SK-N-SH (cell line): ENCODE measurements at regions not wholly inside any gene's neighbourhood (a gene's known extent, or its start where the extent isn't known, plus 50 kb on each side); places are given as distances from the start of the nearest gene placed in this dataset.

Source experiments
- CTCF ChIA-PET: fragments of 300-600, 350-600 bp; formaldehyde crosslinking; extraction: SDS; loops from one replicate; lab custom pipeline; 2021; lab: Yijun Ruan, JAX
- POLR2A ChIA-PET: fragments of 350-600 bp; sonication (Branson Sonifier 250); formaldehyde crosslinking; extraction: SDS; loops from one replicate; lab custom pipeline; 2020; ENCODE audit warnings: antibody characterized with exemption, inconsistent platforms; lab: Yijun Ruan, JAX
- DNase-seq: peaks from one replicate; pipeline ENCODE4 v3.0.0; 2012
- H2AFZ ChIP-seq: fragments of 200-600 bp; sonication (generic); 2 replicates; pipeline ENCODE4 v1.8.1; 2016; ENCODE audit warnings: antibody characterized with exemption, mild to moderate bottlenecking, low read depth
- H3F3A ChIP-seq: fragments of 200-600 bp; sonication (generic); replicated peaks from 2 replicates; pipeline ENCODE3; 2016; ENCODE audit warnings: antibody characterized with exemption, mild to moderate bottlenecking; ENCODE audit not compliant: insufficient read depth
- H3K27ac ChIP-seq, 2 experiments: fragments of 200-500 bp in 1 of 2; fragments of 200-600 bp in 1 of 2; sonication (Bioruptor generic) in 1 of 2; sonication (generic), shearing (Covaris generic) in 1 of 2; 2 replicates each; pipeline versions ENCODE4 v1.5.1 to v1.6.1; 2014 to 2016; ENCODE audit warnings: low read depth in 2 of 2, inconsistent platforms in 1 of 2, low read length in 1 of 2, mild to moderate bottlenecking in 1 of 2, mixed read lengths in 1 of 2
- H3K27me3 ChIP-seq: fragments of 200-600 bp; sonication (generic), shearing (Covaris generic); 2 replicates; pipeline ENCODE4 v1.6.1; 2016; ENCODE audit warnings: mixed run types; ENCODE audit not compliant: insufficient read depth
- H3K36me3 ChIP-seq, 2 experiments: fragments of 200-500 bp in 1 of 2; fragments of 200-600 bp in 1 of 2; sonication (Bioruptor generic) in 1 of 2; sonication (generic) in 1 of 2; replicated peaks in 1 of 2; 2 replicates each; pipeline versions ENCODE3 to v1.5.1; 2014 to 2016; ENCODE audit warnings: low read length in 1 of 2, mild to moderate bottlenecking in 1 of 2; ENCODE audit not compliant: insufficient read depth in 2 of 2, control insufficient read depth in 1 of 2
- H3K4me1 ChIP-seq, 2 experiments: fragments of 200-500 bp in 1 of 2; fragments of 200-600 bp in 1 of 2; sonication (Bioruptor generic) in 1 of 2; sonication (generic), shearing (Covaris generic) in 1 of 2; 2 replicates each; pipeline versions ENCODE4 v1.5.1 to v1.6.1; 2014 to 2016; ENCODE audit warnings: low read depth in 1 of 2, low read length in 1 of 2, mixed run types in 1 of 2; ENCODE audit not compliant: insufficient read depth in 2 of 2, control insufficient read depth in 1 of 2
- H3K4me2 ChIP-seq: fragments of 200-600 bp; sonication (generic), shearing (Covaris generic); 2 replicates; pipeline ENCODE4 v1.6.1; 2017; ENCODE audit warnings: mixed run types
- H3K4me3 ChIP-seq, 2 experiments: fragments of 200-500 bp in 1 of 2; fragments of 200-600 bp in 1 of 2; sonication (Bioruptor generic) in 1 of 2; sonication (generic), shearing (Covaris generic) in 1 of 2; 2 replicates each; pipeline versions ENCODE4 v1.5.1 to v1.8.1; 2014 to 2016; ENCODE audit warnings: low read depth in 2 of 2, inconsistent platforms in 1 of 2, low read length in 1 of 2, mild to moderate bottlenecking in 1 of 2, mixed read lengths in 1 of 2, moderate library complexity in 1 of 2
- H3K79me2 ChIP-seq: fragments of 200-600 bp; sonication (generic); 2 replicates; pipeline ENCODE4 v1.8.1; 2017; ENCODE audit warnings: mild to moderate bottlenecking; ENCODE audit not compliant: insufficient read depth
- H3K9ac ChIP-seq: fragments of 200-600 bp; sonication (generic); 2 replicates; pipeline ENCODE4 v1.6.1; 2017; ENCODE audit warnings: mixed run types
- H3K9me2 ChIP-seq: fragments of 200-600 bp; sonication (generic); 2 replicates; pipeline ENCODE4 v1.6.1; 2017; ENCODE audit warnings: mixed run types
- H3K9me3 ChIP-seq: fragments of 200-600 bp; sonication (generic); 2 replicates; pipeline ENCODE4 v1.6.1; 2017; ENCODE audit warnings: mixed run types, mild to moderate bottlenecking, moderate library complexity
- H4K20me1 ChIP-seq: fragments of 200-600 bp; sonication (generic); 2 replicates; pipeline ENCODE4 v1.6.1; 2017; ENCODE audit warnings: mild to moderate bottlenecking, mixed run types; ENCODE audit not compliant: insufficient read depth
- CHD2 ChIP-seq: fragments of 150-350 bp; IDR thresholded peaks from 2 replicates; pipeline ENCODE4 v1.6.1; 2018; ENCODE audit warnings: low read length; ENCODE audit not compliant: partially characterized antibody
- CTCF ChIP-seq: fragments of 200-600 bp; sonication (generic); IDR thresholded peaks from 2 replicates; pipeline ENCODE4 v1.6.1; 2017; ENCODE audit warnings: antibody characterized with exemption, mild to moderate bottlenecking, moderate library complexity
- EP300 ChIP-seq, 2 experiments: IDR thresholded peaks; 2 replicates each; pipeline versions ENCODE4 v1.4.0 to v1.6.1; 2012; ENCODE audit warnings: borderline replicate concordance in 1 of 2, low read depth in 1 of 2, low read length in 1 of 2
- IRF3 ChIP-seq: fragments of 150-350 bp; IDR thresholded peaks from 2 replicates; pipeline ENCODE4 v1.6.1; 2016; ENCODE audit warnings: mild to moderate bottlenecking, low read depth, low read length
- MEF2A ChIP-seq: IDR thresholded peaks from 2 replicates; pipeline ENCODE4 v1.4.0; 2012; ENCODE audit warnings: low read depth, borderline replicate concordance
- RAD21 ChIP-seq: IDR thresholded peaks from 2 replicates; pipeline ENCODE4 v1.6.1; 2012; ENCODE audit warnings: mild to moderate bottlenecking, low read length
- RCOR1 ChIP-seq: fragments of 150-350 bp; IDR thresholded peaks from 2 replicates; pipeline ENCODE4 v1.6.1; 2017; ENCODE audit warnings: antibody characterized with exemption, low read length
- TAF1 ChIP-seq: IDR thresholded peaks from 2 replicates; pipeline ENCODE4 v1.6.1; 2012; ENCODE audit warnings: low read depth, mild to moderate bottlenecking, low read length, moderate library complexity, borderline replicate concordance
- TEAD4 ChIP-seq: IDR thresholded peaks from 2 replicates; pipeline ENCODE4 v1.4.0; 2012; ENCODE audit warnings: mild to moderate bottlenecking, borderline replicate concordance; ENCODE audit not compliant: insufficient read depth
- USF2 ChIP-seq: fragments of 150-350 bp; IDR thresholded peaks from 2 replicates; pipeline ENCODE4 v1.6.1; 2017; ENCODE audit warnings: antibody characterized with exemption, low read length, low read depth, borderline replicate concordance
- ZBTB33 ChIP-seq: IDR thresholded peaks from 2 replicates; pipeline ENCODE4 v1.4.0; 2012; ENCODE audit warnings: low read depth, borderline replicate concordance
- WGBS: methylation state at CpG from one replicate; pipeline ENCODE4 v1.1.6; 2017; ENCODE audit warnings: low lambda C conversion rate; 5-methylcytosine and 5-hydroxymethylcytosine counted together

- no peaks in the 10 kb centered on the region for H3K9me2 ChIP-seq
- no peak overlapping the region for H2AFZ ChIP-seq
- no peaks in the 10 kb centered on the region for H3K4me1 ChIP-seq
- H3K4me3 ChIP-seq, result no peak overlapping the region
- no peak overlapping the region for H3K9ac ChIP-seq
- no peak overlapping the region for H3K4me2 ChIP-seq
- no peak for DNase-seq
- POLR2A ChIA-PET, result no interaction called here
- WGBS, result 16% methylated on average over 5 of the region's 5 CpGs
- CTCF ChIA-PET, result no interaction called here
- TF ChIP-seq RAD21 (no peak), MEF2A (no peak), CHD2 (no peak), RCOR1 (no peak), CTCF (no peak), IRF3 (no peak), TEAD4 (no peak), TAF1 (no peak), EP300 (IDR thresholded peaks at IDR 0.05; ENCODE audit: borderline replicate concordance in 1 of 2, low read depth in 1 of 2, low read length in 1 of 2) (no peak), USF2 (no peak), ZBTB33 (no peak)
- H3F3A ChIP-seq, result no peaks in the 10 kb centered on the region
- no peak overlapping the region for H3K27ac ChIP-seq
- no peaks in the 10 kb centered on the region for H3K79me2 ChIP-seq
- H3K27me3 ChIP-seq, result no peaks in the 10 kb centered on the region
- no peaks in the 10 kb centered on the region for H3K36me3 ChIP-seq
- H4K20me1 ChIP-seq, result no peaks in the 10 kb centered on the region
- H3K9me3 ChIP-seq, result no peaks in the 10 kb centered on the region
Measured at GRCh38 chr5:155264809-155265208, 251.3 kb downstream of the KIF4B start.
